K562 (cell line): ENCODE measurements at regions not wholly inside any gene's neighbourhood (a gene's known extent, or its start where the extent isn't known, plus 50 kb on each side); places are given as distances from the start of the nearest gene placed in this dataset.

ENCODE experiments used
- HOXB6 ChIP-seq: fragments of 250-450 bp; sonication (Bioruptor Pico); IDR thresholded peaks from 2 replicates; pipeline ENCODE4 v1.5.1; 2022; ENCODE audit warnings: mild to moderate bottlenecking, borderline replicate concordance
- JUND ChIP-seq, 2 experiments: IDR thresholded peaks; 2 replicates in 1 of 2; 3 replicates in 1 of 2; pipeline ENCODE4 v1.6.1; 2011; ENCODE audit warnings: borderline replicate concordance in 2 of 2, low read depth in 2 of 2, low read length in 2 of 2, improper control_type of control experiment in 1 of 2, missing biosample characterization in 1 of 2, missing genetic modification characterization in 1 of 2, missing genetic modification reagents in 1 of 2
- NFRKB ChIP-seq: fragments of 450-650 bp; IDR thresholded peaks from 2 replicates; pipeline ENCODE4 v1.6.1; 2016; ENCODE audit warnings: low read depth
- RBM14 ChIP-seq: fragments of 200-400 bp; formaldehyde crosslinking; IDR thresholded peaks from 2 replicates; pipeline ENCODE4 v1.6.1; 2018; ENCODE audit warnings: low read depth, mild to moderate bottlenecking, low read length, moderate library complexity, borderline replicate concordance; ENCODE audit not compliant: insufficient read depth
- ZFPM2 ChIP-seq: fragments of 250-450 bp; sonication (Bioruptor Pico); IDR thresholded peaks from 2 replicates; pipeline ENCODE4 v1.5.1; 2022; ENCODE audit warnings: mild to moderate bottlenecking
- TF ChIP-seq, protein P1 (sequence below): sonication (generic); formaldehyde crosslinking; IDR thresholded peaks from 2 replicates; pipeline ENCODE4 v1.8.1; 2022; ENCODE audit warnings: missing genetic modification reagents
- TF ChIP-seq, protein P2 (sequence below): conservative IDR thresholded peaks from 2 replicates; pipeline ENCODE4 v1.6.1; 2011; ENCODE audit warnings: low read depth, mild to moderate bottlenecking, low read length; ENCODE audit not compliant: control insufficient read depth

DNA sequence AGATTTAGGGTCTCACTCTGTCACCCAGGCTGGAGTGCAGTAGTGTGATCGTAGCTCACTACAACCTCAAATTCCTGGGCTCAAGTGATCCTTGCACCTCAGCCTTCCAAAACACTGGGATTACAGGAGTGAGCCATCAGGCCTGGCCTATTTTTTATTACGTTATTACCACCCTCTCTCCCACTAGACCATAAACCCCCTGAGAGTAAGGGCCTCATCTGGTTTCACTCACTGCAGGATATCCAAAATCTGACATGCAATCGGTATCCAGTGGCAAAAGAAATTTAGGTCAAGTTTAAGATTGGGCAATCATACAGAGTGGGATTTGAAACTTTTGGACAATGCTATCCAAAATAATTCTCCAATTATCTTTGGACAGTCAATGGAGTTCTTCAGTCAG, 117.0 kb upstream of the NEBL start:
- TF ChIP-seq ZFPM2 (CRISPR knock-in tag) (no peak), RBM14 (no peak), JUND (IDR thresholded peaks at IDR 0.05; ENCODE audit: borderline replicate concordance, low read depth, low read length) (no peak), JUND (tag; IDR thresholded peaks at IDR 0.05; ENCODE audit: borderline replicate concordance, low read depth, low read length) (no peak), HOXB6 (CRISPR knock-in tag) (no peak), NFRKB (no peak)
- TF ChIP-seq, protein P1, sequence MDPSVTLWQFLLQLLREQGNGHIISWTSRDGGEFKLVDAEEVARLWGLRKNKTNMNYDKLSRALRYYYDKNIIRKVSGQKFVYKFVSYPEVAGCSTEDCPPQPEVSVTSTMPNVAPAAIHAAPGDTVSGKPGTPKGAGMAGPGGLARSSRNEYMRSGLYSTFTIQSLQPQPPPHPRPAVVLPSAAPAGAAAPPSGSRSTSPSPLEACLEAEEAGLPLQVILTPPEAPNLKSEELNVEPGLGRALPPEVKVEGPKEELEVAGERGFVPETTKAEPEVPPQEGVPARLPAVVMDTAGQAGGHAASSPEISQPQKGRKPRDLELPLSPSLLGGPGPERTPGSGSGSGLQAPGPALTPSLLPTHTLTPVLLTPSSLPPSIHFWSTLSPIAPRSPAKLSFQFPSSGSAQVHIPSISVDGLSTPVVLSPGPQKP (CRISPR knock-in tag): no peak
- TF ChIP-seq, protein P2, sequence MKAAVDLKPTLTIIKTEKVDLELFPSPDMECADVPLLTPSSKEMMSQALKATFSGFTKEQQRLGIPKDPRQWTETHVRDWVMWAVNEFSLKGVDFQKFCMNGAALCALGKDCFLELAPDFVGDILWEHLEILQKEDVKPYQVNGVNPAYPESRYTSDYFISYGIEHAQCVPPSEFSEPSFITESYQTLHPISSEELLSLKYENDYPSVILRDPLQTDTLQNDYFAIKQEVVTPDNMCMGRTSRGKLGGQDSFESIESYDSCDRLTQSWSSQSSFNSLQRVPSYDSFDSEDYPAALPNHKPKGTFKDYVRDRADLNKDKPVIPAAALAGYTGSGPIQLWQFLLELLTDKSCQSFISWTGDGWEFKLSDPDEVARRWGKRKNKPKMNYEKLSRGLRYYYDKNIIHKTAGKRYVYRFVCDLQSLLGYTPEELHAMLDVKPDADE: no peak
